Endothelial cell of umbilical vein (primary cell): ENCODE measurements at regions not wholly inside any gene's neighbourhood (a gene's known extent, or its start where the extent isn't known, plus 50 kb on each side); places are given as distances from the start of the nearest gene placed in this dataset.

Source experiments
- BruUV-seq: library from RNA; stranded (reverse); fragments of 400-500 nt; replicated peaks from 2 replicates; lab custom pipeline; 2021; lab: Mats Ljungman, UMichigan
- CTCF ChIA-PET: fragments of 300-600, 350-600 bp; sonication (Branson Sonifier 250); formaldehyde crosslinking; loops from one replicate; lab custom pipeline; 2021; ENCODE audit warnings: antibody characterized with exemption, inconsistent platforms; lab: Charles Lee
- POLR2A ChIA-PET: fragments of 300-600, 350-600 bp; sonication (Branson Sonifier 250); formaldehyde crosslinking; loops from one replicate; lab custom pipeline; 2021; ENCODE audit warnings: antibody characterized with exemption, inconsistent platforms; lab: Charles Lee
- DNase-seq: peaks from one replicate; pipeline ENCODE4 v3.0.0-alpha.2; 2011; ENCODE audit warnings: low read depth, low spot score
- FAIRE-seq: peaks from 2 replicates; lab custom pipeline; 2011; peaks lifted over from hg19 to GRCh38; lab: Jason Lieb, UNC
- H2AFZ ChIP-seq: 2 replicates; pipeline ENCODE4 v1.6.0; 2012; ENCODE audit warnings: low read depth, low read length, control low read depth, inconsistent platforms
- H3K27ac ChIP-seq: 2 replicates; pipeline ENCODE4 v1.5.1; 2011; ENCODE audit warnings: low read depth, mild to moderate bottlenecking, control low read depth, low read length, moderate library complexity; ENCODE audit not compliant: insufficient read depth
- H3K27me3 ChIP-seq, 2 experiments: 2 replicates each; pipeline versions ENCODE4 v1.6.0 to v1.6.1; 2011; ENCODE audit warnings: low read length in 2 of 2, mixed read lengths in 1 of 2; ENCODE audit not compliant: control insufficient read depth in 2 of 2, insufficient read depth in 2 of 2
- H3K36me3 ChIP-seq, 2 experiments: 2 replicates in 1 of 2; 3 replicates in 1 of 2; pipeline ENCODE4 v1.5.1; 2011; ENCODE audit warnings: low read length in 2 of 2, mild to moderate bottlenecking in 1 of 2, moderate library complexity in 1 of 2; ENCODE audit not compliant: control insufficient read depth in 2 of 2, insufficient read depth in 2 of 2; ENCODE audit errors: extremely low read depth in 1 of 2
- H3K4me1 ChIP-seq: 3 replicates; pipeline ENCODE4 v1.5.1; 2011; ENCODE audit warnings: mild to moderate bottlenecking, low read length; ENCODE audit not compliant: control insufficient read depth, insufficient read depth; ENCODE audit errors: extremely low read depth
- H3K4me2 ChIP-seq: 2 replicates; pipeline ENCODE4 v1.6.1; 2011; ENCODE audit warnings: low read length, control low read depth, mixed read lengths; ENCODE audit not compliant: insufficient read depth
- H3K4me3 ChIP-seq, 3 experiments: fragments of 200-600 bp in 1 of 3; sonication (generic), shearing (Covaris generic) in 1 of 3; replicated peaks in 1 of 3; 2 replicates each; pipeline ENCODE4 v1.5.1; 2011 to 2016; ENCODE audit warnings: control low read depth in 3 of 3, low read length in 3 of 3, mild to moderate bottlenecking in 2 of 3, inconsistent platforms in 1 of 3, low read depth in 1 of 3, moderate library complexity in 1 of 3; ENCODE audit not compliant: insufficient read depth in 1 of 3
- H3K79me2 ChIP-seq: 2 replicates; pipeline ENCODE4 v1.6.0; 2012; ENCODE audit warnings: low read length, inconsistent platforms; ENCODE audit not compliant: control insufficient read depth, insufficient read depth
- H3K9ac ChIP-seq: replicated peaks from 2 replicates; pipeline ENCODE3; 2011; ENCODE audit warnings: low read length, control low read depth; ENCODE audit not compliant: insufficient read depth; ENCODE audit errors: extremely low read depth
- H3K9me1 ChIP-seq: replicated peaks from 3 replicates; pipeline ENCODE4 v1.6.0; 2011; ENCODE audit warnings: mild to moderate bottlenecking, low read length; ENCODE audit not compliant: control insufficient read depth, insufficient read depth; ENCODE audit errors: extremely low read depth
- H3K9me3 ChIP-seq: replicated peaks from 2 replicates; pipeline ENCODE4 v1.5.1; 2012; ENCODE audit warnings: low read length, inconsistent platforms; ENCODE audit not compliant: control insufficient read depth, insufficient read depth
- H4K20me1 ChIP-seq: replicated peaks from 2 replicates; pipeline ENCODE3; 2011; ENCODE audit warnings: mild to moderate bottlenecking, low read length; ENCODE audit not compliant: control insufficient read depth, insufficient read depth; ENCODE audit errors: extremely low read depth
- EZH2 ChIP-seq: IDR thresholded peaks from 2 replicates; pipeline ENCODE4 v1.6.1; 2012; ENCODE audit warnings: borderline replicate concordance, low read depth, mild to moderate bottlenecking, moderate library complexity, low read length, inconsistent platforms; ENCODE audit not compliant: severe bottlenecking
- FOS ChIP-seq: IDR thresholded peaks from 2 replicates; pipeline ENCODE4 v1.6.1; 2011; ENCODE audit warnings: mild to moderate bottlenecking, low read length, moderate library complexity, borderline replicate concordance; ENCODE audit not compliant: insufficient read depth
- GATA2 ChIP-seq: IDR thresholded peaks from 2 replicates; pipeline ENCODE4 v1.7.0; 2011; ENCODE audit warnings: low read depth, mild to moderate bottlenecking, moderate library complexity, mixed read lengths, low read length; ENCODE audit not compliant: insufficient read length, insufficient read depth
- JUN ChIP-seq: IDR thresholded peaks from 2 replicates; pipeline ENCODE4 v1.6.1; 2011; ENCODE audit warnings: borderline replicate concordance, low read depth; ENCODE audit not compliant: insufficient read length, insufficient read depth
- MYC ChIP-seq: IDR thresholded peaks from one replicate; pipeline ENCODE4 v1.6.1; 2011; ENCODE audit warnings: mild to moderate bottlenecking, low read depth, low read length
- POLR2A ChIP-seq: IDR thresholded peaks from 2 replicates; pipeline ENCODE4 v1.6.1; 2012; ENCODE audit warnings: low read depth, mild to moderate bottlenecking, control low read depth, low read length
- POLR2AphosphoS5 ChIP-seq: IDR thresholded peaks from 2 replicates; pipeline ENCODE4 v1.6.1; 2012; ENCODE audit warnings: low read depth, mild to moderate bottlenecking, control low read depth, low read length, moderate library complexity; ENCODE audit not compliant: insufficient read depth
- dilution Hi-C: fragments of 300-500 bp; cut with MboI; formaldehyde crosslinking; loops from one replicate; pipeline ENCODE4 v1.15.0; 2019; ENCODE audit warnings: low sequenced_read_pairs; ENCODE audit not compliant: extremely low pct_ligation_motif_present
- intact Hi-C: fragments of 100-400 bp; cut with micrococcal nuclease; formaldehyde crosslinking; loops from one replicate; pipeline ENCODE4 v1.10.0; 2022
- TF ChIP-seq, protein P1 (sequence below), 2 donors: IDR thresholded peaks; 1 replicate in 1 of 2; 2 replicates in 1 of 2; pipeline ENCODE4 v1.5.1; 2011; ENCODE audit warnings: low read length in 2 of 2, mild to moderate bottlenecking in 2 of 2, moderate library complexity in 2 of 2, control low read depth in 1 of 2, inconsistent platforms in 1 of 2, low read depth in 1 of 2; ENCODE audit not compliant: insufficient read depth in 1 of 2; ENCODE audit errors: extremely low read depth in 1 of 2
- TF ChIP-seq, protein P2 (sequence below): IDR thresholded peaks from 2 replicates; pipeline ENCODE4 v1.6.1; 2011; ENCODE audit not compliant: insufficient read depth, insufficient read length

DNA sequence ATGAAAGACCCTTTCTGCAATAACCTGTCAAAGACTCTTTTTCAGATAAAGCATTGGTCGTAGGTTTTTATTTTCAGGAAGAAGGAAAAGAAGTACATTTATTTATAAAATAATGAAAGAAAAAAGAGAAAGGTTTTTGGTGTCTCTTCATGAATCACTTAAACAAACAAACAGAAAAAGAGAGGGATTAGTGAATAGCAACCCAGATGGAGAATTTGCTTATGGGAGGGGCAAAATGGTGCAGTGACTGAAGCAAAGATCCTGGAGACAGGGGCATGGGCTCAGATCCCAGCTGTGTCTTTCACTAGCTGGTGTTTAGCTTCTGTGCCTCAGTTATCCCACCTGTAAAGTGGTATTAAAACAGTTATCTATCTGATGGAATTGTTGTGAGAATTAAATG, 78.6 kb upstream of the PFN2 start:
- no peak overlapping the region for H2AFZ ChIP-seq
- H3K9ac ChIP-seq, result no peak overlapping the region
- no peak for TF ChIP-seq POLR2AphosphoS5
- TF ChIP-seq JUN, result no peak
- TF ChIP-seq, protein P1, sequence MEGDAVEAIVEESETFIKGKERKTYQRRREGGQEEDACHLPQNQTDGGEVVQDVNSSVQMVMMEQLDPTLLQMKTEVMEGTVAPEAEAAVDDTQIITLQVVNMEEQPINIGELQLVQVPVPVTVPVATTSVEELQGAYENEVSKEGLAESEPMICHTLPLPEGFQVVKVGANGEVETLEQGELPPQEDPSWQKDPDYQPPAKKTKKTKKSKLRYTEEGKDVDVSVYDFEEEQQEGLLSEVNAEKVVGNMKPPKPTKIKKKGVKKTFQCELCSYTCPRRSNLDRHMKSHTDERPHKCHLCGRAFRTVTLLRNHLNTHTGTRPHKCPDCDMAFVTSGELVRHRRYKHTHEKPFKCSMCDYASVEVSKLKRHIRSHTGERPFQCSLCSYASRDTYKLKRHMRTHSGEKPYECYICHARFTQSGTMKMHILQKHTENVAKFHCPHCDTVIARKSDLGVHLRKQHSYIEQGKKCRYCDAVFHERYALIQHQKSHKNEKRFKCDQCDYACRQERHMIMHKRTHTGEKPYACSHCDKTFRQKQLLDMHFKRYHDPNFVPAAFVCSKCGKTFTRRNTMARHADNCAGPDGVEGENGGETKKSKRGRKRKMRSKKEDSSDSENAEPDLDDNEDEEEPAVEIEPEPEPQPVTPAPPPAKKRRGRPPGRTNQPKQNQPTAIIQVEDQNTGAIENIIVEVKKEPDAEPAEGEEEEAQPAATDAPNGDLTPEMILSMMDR (IDR thresholded peaks at IDR 0.05; ENCODE audit: extremely low read depth in 1 of 2, insufficient read depth in 1 of 2, low read depth in 1 of 2, low read length in 2 of 2), result no peak
- TF ChIP-seq POLR2A, result no peak
- no peak for TF ChIP-seq GATA2
- no peak for TF ChIP-seq EZH2
- TF ChIP-seq, protein P2, sequence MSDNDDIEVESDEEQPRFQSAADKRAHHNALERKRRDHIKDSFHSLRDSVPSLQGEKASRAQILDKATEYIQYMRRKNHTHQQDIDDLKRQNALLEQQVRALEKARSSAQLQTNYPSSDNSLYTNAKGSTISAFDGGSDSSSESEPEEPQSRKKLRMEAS, result no peak
- TF ChIP-seq MYC, result no peak
- TF ChIP-seq FOS, result no peak
- intact Hi-C loops, result no loop called here
- DNase-seq, result no peak
- ChIA-PET POLR2A (no interaction called here), CTCF (no interaction called here)
- H3K4me1 ChIP-seq, result no peaks in the 10 kb centered on the region
- peaks cover 16% of the 10 kb centered on the region in 2 experiments for H3K27me3 ChIP-seq
- H3K36me3 ChIP-seq, result no peaks in the 10 kb centered on the region
- no peak overlapping the region for H3K4me3 ChIP-seq
- no peaks in the 10 kb centered on the region for H3K79me2 ChIP-seq
- H3K9me3 ChIP-seq, result no peaks in the 10 kb centered on the region
- FAIRE-seq, result no peak
- no peak overlapping the region for H3K4me2 ChIP-seq
- H3K9me1 ChIP-seq, result no peaks in the 10 kb centered on the region
- H4K20me1 ChIP-seq, result no peaks in the 10 kb centered on the region
- H3K27ac ChIP-seq, result no peak overlapping the region
- dilution Hi-C loops, result no loop called here
- no TSS peak for BruUV-seq
